SIG-M5 (cell line): ENCODE measurements at regions not wholly inside any gene's neighbourhood (a gene's known extent, or its start where the extent isn't known, plus 50 kb on each side); places are given as distances from the start of the nearest gene placed in this dataset.

Experiments used
- DNase-seq: peaks from one replicate; lab custom pipeline; 2025; lab: John Stamatoyannopoulos, UW

DNA sequence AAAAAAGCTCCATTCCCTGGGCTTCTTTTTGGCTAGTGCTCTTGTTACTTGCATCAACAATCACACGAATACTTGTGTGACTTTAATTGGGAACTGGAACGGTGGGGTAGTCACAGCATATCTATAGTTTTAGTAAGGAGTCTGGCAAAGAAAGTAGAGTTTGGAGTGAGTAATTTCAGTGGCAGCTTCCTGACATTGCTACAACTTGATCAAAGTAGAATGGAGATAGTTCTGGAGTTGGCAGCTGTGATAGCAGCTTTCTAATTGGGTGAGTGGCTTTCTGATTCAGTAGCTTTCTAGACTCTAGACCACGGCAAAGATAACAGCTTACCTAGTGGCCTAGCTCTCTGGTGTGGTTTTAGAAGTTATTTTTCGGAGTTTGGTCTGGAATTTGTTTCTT, 475.0 kb downstream of the TUSC7 start:
- DNase-seq, result no peak

DNA sequence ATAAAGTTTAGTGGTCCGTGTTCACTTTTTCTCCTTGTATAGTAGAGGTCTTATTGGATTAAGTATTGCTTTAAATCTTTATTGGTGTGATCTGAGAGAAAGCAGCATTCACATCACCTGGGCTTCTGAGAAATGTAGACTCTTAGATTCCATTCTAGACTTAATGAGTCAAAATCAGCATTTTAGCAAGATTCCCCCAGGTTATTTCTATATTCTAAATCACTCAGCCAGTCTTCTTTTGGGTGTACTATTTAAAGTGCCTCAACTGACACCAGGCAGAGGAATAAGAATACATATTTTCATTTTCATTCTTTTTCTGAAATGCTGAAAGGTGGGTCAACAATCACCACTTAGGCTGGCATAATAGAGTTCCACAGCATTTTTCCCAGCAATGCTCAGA, 481.7 kb downstream of the TUSC7 start:
- no peak for DNase-seq

DNA sequence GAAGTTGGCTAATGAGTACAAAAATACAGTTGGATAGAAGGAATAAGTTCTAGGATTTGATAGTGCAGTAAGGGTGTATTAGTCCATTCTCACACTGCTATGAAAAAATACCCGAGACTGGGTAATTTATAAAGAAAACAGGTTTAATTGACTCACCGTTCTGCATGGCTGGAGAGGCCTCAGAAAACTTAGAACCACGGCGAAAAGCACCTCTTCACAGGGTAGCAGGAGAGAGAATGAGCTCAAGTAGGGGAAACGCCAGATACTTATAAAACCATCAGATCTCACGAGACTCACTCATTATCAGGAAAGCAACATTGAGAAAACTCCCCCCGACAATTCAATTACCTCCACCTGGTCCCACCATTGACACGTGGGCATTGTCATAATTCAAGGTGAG, 483.3 kb downstream of the TUSC7 start:
- DNase-seq, result no peak

DNA sequence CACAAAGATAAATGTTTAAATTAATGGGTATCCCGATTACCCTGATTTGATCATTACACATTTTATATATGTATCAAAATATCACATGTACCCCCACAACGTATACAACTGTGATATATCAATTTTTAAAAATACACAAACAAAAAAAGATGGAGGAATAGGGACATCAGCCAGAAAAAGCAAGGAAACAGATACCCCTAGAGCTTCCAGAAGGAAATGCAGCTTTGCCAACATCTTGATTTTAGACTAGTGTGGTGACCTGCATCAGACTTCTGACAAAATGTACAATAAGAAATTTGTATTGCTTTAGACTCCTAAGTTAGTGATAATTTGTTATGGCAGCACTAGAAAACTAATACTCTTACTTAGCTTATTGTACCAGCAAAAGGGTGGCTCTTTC, 483.8 kb downstream of the TUSC7 start:
- DNase-seq, result no peak

GRCh38 chr3:117195034-117195433, 485.5 kb downstream of the TUSC7 start:
- no peak for DNase-seq

DNA sequence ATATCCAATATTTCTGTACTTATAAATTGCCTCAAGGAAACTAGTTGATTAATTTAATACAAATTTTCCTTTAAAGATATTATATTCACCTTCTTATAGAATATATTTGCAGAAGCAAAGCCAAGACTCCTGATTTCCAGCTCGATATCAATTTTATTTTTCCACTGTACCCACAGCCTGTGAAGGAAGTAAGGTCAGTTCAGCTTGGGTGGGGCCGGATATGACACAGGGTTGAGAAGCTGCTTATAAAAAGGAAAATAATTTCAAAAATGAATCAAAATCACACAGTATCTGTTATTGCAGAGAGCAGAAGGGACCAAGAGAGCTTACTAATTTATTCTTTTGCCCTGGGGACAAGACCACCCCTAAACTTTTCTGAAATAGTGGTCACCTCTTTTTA, 491.4 kb downstream of the TUSC7 start:
- DNase-seq, result no peak

GRCh38 chr3:117201901-117202774, 492.6 kb downstream of the TUSC7 start:
- DNase-seq, result no peak

DNA sequence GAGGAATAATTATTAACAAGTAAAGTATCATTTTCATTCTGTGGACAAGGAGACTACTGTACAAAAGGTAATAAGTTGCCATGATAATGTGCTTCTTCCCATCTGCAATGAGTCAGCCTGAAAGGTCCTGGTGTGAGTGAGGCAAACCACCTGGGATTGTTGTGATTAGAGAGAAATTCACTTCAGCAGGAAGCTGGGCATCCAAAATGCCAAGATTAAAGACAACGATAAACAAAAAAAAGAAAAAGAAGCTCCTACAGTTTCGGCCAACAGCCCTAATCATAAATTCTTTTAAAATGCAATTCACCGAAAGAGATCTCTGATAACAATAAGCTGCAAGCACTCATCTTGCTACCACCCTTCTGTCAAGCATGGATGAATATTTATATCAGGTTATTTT, 507.8 kb downstream of the TUSC7 start:
- DNase-seq, result no peak

GRCh38 chr3:117217760-117218316, 508.3 kb downstream of the TUSC7 start:
- no peak for DNase-seq

DNA sequence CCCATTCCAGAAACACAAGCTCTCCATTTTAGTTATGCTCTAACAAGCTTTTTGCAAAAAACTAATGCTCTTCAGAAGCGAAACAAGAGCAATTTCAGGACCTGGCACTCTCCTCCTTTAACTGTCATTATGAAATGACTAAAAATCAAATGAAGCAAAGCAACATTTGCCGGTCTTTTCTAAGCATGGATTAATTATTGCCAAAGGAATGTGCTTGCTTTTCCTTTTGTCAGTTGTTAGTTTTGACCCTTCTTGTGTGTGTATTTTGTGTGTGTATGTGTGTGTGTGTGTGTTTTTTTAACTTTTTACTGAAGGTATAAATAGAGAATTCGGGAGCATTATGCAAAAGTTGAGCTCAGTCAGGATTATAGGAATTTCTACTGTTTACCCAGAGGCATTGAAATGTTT, 509.1 kb downstream of the TUSC7 start:
- DNase-seq, result no peak

DNA sequence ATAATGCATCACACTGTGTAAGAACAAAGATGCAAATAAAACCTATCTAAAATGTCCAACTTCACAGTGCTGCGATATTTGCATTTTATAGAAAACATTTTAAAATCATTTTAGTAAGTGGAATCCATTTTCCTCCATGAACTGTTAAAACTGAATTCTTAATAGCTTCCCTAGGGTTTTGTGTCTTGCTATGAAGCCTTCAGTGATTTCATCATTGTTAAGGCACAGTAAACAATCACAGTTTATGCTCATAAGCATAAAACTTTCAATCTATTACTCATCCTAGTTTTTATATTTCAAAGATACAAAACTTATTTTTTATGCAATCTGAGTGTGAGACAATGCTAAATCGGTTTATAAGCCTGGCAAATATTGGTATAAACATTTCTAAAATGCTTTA, 509.7 kb downstream of the TUSC7 start:
- DNase-seq, result no peak

GRCh38 chr3:117226932-117227331, 517.4 kb downstream of the TUSC7 start:
- no peak for DNase-seq

DNA sequence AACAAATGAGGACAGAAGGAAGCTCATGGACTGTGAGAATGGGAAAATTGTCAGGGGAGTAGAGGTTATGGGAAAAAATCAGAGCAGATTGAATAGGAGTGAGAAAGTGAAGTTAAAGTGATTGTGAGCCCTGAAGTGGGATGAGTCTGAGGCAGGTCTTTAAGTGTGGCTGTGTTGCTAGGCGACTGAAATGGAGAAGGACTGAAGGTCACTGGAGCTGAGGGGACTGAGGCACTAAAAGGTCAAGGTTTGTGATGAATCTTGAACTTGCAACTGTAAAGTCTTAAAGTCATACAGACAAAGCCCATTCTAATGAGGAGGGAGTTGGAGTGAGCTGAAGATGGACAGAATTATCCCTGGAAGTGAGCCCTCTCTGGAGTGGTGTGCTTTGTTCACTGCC, 518.9 kb downstream of the TUSC7 start:
- DNase-seq, result no peak

GRCh38 chr3:117230924-117231323, 521.3 kb downstream of the TUSC7 start:
- no peak for DNase-seq

DNA sequence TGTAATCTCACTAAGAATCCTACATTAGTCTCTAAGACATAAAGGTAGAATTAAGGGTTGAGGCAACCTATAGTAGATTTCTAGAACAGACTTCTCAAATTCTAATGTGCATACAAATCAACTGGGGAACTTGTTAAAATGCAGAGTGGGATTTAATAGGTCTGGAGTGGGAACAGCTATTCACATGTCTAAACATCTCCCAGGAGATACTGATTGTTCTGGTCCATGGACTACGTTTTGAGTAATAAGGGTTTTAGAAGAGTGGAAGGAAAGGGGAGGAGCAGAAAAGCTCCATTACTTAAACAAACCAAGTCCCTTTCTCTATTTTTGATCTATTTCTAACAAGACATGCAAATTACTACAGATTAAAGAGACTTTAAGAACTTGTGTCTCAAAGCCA, 524.8 kb downstream of the TUSC7 start:
- DNase-seq, result no peak

GRCh38 chr3:117235304-117235703, 525.7 kb downstream of the TUSC7 start:
- no peak for DNase-seq

GRCh38 chr3:117238806-117239205, 529.2 kb downstream of the TUSC7 start:
- DNase-seq, result no peak

- DNase-seq, result no peak
These were observed 534.1 kb downstream of the TUSC7 start for GRCh38 chr3:117243657-117244056.

DNA sequence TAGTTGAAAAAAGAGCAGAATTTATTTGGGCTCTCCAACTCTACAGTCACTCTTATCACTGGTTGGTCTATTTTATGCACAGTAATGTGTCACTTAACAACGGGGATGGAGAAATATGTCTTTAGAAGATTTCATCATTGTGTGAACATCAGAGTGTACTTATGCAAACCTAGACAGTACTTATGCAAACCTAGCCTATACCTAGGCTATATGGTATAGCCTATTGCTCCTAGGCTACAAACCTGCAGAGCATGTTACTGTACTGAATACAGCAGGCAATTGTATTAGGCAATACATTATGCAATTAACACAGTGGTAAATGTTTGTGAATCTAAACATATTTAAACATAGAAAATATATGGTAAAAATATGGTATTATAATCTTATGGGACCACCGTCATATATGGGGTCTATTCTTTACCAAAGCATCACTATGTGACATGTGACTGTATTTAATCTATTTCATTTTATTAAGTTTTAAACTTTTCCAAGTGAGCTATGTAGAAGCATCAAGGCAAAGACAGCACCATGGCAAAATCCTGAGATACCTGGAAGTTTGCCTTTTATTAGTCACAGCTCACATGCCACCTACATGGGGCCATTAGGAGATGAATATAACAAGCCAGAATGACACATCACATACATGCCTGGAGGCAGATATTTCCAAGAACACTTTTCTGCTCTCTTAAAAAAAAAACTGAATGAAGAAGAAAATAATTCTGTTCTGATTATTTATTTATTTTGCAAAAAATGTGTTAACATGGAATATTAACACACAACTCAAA, 537.4 kb downstream of the TUSC7 start:
- no peak for DNase-seq

DNA sequence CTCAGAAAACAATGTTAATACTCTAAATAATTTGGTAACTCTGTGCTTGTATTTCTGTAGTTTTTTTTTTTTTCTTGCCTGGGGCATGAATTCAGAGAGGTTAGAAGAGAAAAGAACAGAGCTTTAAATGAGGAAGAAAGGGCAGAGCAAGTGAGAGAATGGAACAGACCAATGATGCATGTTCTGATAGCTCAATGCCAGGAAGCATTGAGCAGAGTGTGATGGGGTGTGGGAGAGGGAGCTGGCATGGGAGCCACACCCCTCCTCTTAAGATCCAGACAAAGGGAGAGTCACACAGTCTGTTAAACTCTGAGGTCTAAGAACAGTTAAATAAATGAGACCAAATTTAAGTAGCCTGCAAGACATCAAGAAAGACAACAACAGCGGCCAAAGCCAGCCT, 538.6 kb downstream of the TUSC7 start:
- no peak for DNase-seq

- DNase-seq, result no peak
These were observed 542.6 kb downstream of the TUSC7 start for GRCh38 chr3:117252208-117252607.

DNA sequence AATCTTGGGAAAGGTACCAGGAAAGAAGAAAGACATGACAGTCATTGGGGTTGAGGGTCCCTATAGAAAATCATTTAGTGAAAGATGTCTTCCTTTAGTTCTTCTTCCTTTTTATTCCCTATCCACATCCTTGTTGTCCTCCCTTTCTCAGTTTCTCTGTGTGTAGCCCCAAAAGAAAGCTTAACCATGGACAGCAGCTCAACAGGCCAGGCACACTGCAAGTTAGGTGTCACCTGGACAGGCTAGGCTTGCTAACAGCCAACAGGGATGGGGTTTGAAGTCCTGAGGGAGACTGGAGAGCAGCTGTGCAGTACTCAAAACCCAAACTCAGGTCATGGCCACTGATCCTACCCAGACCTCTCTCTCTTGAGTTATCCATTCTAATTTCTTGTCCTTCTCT, 543.1 kb downstream of the TUSC7 start:
- no peak for DNase-seq

- DNase-seq, result no peak
These were observed 544.1 kb downstream of the TUSC7 start for GRCh38 chr3:117253636-117254035.
